GM21825 (cell line): ENCODE measurements at regions not wholly inside any gene's neighbourhood (a gene's known extent, or its start where the extent isn't known, plus 50 kb on each side); places are given as distances from the start of the nearest gene placed in this dataset.

Experiments
- ATAC-seq: cut with Tn5 transposase; IDR thresholded peaks from one replicate; pipeline ENCODE4 v1.9.1; 2021; ENCODE audit warnings: mild to moderate bottlenecking, moderate library complexity; ENCODE audit not compliant: unreplicated experiment

DNA sequence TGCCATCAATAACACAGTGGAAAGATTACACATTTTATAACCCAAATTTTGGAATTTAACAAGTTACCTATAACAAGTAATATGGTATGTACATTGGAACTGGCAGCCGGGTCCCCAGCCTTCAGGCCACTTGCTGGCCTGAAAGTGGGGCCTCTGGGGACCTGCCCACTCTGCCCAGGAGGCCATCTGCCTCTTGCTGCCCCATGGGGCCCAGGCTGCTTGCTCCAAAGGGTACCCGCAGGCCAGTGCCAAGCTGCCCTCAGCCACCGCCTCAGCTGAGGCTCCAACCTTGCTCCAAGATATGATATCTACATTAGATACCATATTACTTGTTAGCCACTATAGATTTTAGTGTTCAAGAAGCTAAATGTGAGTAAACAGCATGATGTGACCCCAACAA lies 120.8 kb upstream of the TMEFF2 start:
- ATAC-seq, result no peak

DNA sequence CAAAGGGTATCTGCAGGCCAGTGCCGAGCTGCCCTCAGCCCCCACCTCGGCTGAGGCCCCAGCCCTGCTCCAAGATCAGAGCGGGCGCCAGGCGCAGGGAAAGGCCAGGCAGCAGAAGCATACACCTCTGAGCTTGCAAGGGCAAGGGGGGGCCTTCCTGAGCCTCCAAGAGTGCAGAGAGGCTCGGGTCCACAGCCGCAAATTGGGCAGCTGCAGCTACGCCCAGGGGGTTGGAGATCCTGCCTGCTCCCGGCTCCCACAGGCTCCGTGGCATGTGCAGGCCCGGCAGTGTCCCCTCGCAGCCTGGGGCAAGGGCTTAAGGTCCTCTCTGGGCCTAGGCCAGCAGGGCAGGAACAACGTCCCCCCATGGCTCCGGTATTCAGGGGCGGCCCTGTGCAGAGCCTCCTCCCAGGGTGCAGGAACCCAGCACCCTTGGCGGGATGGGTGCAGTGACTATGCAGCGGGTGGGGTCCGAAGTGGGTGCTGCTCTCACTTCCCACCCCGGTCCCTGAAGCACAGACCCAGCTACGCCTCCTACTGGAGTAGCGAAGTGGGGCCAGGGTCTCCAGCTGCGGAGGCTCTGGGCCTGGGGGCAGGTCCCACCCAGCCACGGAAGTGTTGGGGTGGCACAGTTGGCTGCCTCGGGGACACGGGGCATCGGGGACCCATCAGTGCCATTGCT lies 120.2 kb upstream of the TMEFF2 start:
- ATAC-seq, result no peak

DNA sequence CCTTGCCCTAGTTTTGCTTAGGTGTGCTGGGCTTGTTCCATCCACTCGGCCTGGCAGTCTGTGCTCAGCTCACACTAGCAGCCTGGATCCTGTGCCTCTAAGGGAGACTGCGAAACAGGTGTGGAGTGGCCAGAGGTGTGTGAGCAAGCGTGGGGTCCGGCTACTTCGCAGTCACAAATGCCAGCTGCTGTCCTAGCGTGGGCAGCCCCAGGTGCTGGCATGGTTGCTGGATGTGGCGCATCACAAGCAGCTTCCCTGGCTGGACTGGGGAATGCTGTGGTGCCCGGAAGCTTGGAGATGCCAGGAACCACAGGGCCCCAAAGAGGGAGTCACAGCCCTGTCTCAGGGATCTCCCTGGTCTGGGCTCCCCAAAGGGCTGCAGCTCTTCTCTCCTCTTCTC lies 119.0 kb upstream of the TMEFF2 start:
- no peak for ATAC-seq

DNA sequence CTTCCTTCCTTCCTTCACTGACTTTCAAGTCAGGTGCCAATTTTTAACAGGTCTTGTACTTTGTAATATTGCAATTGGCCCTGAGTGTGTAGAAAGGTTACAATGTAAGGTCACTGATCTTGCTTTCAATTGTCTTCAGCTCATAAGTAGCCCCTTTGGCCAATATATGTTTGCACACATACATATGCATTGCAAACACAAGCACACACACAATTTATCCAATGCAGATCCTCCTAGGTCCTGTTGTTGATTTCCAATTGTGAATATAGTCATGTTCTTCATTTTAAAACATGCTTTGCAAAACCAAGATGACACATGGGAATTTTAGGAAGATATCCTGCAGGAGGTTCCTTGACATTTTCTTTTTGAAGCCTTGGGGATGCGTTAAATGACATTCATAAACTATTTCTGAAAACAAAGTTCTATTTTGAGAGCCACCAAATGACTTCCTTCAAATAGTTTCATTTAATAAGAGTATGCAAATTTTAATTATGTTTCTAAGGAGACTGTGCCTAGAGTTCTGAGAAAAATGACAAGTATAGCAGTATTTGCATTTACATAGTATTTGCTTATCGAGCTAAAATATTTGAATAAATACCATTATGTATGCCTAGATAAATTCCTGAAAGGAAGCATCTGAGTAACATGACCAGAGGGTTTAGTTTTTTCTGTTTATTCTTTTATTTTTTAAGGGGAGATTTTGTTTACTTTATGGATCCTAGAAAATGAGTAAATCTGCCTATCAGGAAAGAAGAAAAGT lies 117.1 kb upstream of the TMEFF2 start:
- ATAC-seq, result no peak

DNA sequence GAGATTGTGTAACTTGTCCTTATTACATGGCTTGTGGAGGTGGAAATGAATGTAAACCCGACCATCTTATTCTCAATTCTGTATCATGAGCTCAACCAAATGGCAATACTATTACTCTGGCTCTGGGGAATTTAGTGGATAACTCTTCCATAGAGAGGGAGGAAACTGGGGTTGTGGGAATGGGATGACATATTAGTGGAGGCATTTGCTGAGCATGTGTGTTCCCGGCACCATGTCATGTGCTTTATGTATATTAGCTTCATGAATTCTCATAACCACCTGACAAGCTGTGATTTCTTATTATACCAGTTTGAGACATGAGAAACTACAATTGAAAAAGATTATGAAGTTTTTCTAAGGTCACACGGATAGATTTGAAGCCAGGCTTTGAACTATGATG lies 112.8 kb upstream of the TMEFF2 start:
- ATAC-seq, result no peak

DNA sequence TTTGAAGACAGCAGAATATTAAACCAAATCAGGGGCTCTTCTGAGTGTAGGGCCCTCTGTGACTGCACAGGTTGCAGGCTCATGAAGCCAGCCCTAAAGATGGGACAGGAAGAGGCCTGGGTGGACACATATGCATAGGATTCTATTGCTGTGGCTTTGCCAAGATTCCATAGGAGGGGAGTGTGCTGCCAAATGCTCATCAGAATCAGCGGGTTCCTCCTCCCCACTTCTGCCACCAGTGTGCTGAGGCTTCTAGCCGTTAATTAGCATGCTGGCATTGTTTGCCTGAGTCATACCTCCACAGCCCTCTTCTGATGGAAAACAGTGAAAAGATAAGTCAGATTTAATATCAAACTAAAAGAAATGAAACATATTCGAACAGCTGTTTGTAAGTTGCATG lies 103.9 kb upstream of the TMEFF2 start:
- ATAC-seq, result no peak

DNA sequence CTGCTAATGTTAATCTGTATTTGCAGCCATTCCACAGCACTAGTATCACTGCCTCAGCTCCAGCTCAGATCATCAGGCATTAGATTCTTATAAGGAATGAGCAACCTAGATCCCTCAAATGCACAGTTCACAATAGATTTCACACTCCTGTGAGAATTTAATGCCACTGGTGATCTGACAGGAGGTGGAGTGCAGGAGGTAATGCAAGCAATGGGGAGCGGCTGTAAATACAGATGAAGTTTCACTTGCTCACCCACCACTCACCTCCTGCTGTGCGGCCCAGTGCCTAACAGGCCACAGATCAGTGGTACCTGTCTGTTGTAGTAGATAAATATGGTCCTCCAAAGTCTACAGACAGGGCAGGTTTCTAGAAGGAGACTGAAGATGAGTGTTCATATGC lies 97.7 kb upstream of the TMEFF2 start:
- ATAC-seq, result no peak

DNA sequence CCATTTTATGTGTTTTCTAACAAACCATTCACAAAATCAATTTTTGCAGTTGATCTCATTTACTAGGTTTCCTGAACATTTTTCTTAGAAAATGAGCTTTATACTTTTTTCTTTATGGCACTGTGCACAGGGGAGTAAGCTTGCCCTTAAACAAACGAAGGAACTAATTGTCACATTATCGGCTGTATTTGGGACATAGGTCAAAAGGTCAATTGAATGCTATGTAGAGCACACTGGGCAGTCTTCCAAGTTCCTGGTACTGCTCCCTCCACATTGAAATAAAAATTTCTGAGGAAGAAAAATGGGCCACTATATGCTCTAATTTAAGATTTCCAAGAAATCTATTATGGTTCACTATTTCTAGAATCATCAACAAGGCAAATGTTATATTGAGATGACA lies 93.6 kb upstream of the TMEFF2 start:
- no peak for ATAC-seq

DNA sequence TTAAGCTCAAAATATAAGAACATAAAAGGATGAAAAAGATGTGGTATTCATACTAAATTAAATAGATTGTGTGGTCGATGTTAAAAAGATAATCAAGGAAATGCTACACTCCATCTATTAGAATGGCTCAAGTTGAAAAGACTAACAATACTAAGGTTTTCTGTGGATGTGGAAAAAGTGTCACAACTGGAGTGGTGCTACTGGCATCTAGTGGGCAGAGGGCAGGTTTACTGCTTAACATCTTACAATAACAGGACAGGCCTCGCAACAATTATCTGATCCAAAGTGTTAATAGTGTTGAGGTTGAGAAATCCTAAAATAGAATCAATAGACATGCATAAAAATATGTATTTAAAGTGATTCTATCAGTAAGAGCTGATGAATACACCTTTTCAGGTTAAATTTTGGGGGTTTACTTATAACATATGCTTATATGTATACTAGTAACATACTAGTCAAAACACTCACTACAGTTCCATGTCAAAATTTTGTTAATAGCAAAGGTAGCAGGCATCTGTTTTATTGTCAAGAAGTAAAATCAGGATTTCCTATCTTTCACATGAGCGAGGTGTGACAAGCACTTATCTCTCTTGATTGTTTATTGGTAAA lies 91.5 kb upstream of the TMEFF2 start:
- no peak for ATAC-seq

DNA sequence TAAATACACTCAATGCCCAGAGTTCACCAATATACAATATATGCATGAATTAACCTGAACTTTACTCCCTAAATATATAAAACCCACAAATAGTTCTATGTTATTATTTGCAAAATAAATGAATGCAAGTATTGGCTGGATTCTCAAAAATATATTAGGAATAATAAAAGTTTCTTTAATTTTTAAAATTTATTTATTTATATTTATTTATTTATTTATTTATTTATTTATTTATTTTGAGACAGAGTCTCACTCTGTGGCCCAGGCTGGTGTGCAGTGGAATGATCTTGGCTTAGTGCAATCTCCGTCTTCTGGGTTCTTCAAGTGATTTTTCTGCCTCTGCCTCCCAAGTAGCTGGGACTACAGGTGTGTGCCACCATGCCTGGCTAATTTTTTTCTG lies 88.7 kb upstream of the TMEFF2 start:
- ATAC-seq, result no peak

DNA sequence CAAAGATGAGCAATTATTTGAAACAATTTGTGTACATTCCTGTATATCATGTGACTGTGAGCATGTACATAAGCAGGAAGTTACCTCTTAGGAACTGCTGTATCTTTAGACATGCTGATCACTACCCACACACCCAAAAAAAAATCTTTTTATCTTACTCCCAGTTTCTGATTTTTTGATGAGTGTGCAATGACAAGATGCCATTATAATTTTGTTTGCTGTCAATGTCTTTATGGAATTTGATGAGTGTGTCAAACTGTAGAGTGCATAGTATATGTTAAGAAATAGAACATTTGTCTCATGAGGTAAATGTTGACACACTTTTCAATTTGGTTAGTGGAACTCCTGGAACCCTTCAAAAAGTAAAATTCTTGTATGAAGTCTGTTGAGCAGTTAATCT lies 84.0 kb upstream of the TMEFF2 start:
- ATAC-seq, result no peak

DNA sequence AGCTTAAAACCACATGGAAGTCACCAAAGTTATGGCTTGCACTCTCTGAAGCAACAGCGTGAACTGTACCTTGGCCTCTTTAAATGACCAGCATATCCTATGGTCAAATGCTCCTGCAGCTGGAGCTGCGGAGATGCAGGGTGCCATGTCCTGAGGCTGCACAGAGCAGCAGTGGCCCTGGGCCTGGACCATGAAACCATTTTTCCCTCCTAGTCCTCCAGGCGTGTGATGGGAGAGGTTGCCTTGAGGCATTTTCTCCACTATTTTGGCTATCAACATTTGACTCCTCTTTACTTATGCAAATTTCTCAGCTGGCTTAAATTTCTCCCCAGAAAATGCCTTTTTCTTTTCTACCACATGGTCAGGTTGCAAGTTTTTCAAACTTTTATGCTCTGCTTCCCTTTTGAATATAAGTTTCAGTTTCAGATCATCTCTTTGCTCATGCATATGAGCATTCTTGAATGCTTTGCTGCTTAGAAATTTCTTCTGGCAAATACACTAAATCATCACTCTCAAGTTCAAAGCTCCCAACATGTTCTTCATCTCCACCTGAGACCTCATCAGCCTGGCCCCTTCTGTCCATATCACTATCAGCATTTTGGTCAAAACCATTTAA lies 82.9 kb upstream of the TMEFF2 start:
- ATAC-seq, result no peak

DNA sequence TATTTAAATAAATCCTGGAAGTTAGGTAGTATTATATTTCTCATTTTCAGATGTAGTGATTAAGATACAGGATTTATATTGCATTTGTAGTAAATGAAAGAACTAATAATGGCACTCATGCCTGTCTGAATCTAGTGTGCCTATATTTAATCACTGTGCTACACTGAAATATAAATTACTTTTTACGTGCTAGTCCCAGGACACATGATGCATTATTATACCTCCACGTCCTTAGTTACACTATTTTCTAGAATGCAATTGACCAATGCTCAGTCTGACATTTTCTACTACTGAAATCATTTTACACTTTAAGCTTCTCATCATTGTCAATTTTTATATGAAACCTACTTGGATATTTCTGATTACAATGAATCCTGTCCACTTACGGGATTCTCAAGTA lies 80.9 kb upstream of the TMEFF2 start:
- no peak for ATAC-seq

DNA sequence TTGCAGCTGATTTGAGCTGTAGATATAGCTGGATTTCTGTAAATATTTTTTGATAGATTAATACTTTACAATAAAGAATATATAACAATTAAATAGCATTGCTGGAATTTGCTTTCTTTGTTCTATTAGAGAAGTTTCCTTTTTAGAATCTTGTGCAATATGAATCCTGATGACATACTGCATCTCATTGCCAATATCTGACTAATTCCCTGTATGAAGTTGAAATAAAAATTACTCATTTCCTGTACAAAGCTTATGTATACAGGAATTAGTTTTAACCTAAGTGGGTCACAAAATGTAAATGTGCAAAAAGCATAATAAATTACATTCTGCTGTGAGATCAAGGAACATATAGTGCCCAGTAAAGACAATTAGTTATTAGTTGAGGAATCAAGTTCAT lies 72.8 kb upstream of the TMEFF2 start:
- no peak for ATAC-seq

DNA sequence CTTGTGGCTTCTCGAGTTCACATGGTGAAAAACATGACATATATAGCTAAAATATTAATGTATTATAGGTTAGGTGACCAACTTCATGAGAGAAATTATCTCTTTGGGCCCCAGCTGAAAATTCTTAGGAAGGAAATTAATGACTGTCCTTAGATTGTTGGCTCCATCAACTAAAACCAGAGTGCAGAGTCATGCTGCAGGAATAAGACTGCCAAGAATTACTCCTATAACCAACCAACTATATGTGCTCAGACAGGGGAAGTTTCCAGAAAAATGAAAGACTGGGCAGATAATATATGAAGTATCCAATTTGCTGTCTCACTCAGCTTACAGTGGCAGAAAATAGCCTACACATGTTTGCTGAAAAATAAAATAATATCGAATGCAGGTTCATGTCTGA lies 71.0 kb upstream of the TMEFF2 start:
- ATAC-seq, result no peak

DNA sequence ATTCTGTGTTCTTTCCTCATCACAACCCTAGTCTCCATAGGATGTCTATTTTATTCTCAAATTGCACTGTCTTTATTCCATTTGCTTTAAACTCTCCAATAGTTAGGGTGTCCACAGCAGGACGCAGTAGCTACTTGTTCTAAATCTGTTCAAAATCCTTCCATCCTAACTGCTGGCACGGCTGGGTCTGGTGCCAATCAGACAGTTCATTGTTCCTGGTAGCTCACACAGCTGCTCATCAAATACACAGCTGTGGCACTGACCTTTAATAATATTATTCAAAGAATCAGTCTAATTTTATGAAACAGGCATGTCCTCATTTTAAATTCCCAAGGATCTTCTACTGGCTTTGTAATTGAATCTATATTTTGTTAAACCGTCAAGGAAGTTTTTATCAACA lies 59.7 kb upstream of the TMEFF2 start:
- ATAC-seq, result no peak

DNA sequence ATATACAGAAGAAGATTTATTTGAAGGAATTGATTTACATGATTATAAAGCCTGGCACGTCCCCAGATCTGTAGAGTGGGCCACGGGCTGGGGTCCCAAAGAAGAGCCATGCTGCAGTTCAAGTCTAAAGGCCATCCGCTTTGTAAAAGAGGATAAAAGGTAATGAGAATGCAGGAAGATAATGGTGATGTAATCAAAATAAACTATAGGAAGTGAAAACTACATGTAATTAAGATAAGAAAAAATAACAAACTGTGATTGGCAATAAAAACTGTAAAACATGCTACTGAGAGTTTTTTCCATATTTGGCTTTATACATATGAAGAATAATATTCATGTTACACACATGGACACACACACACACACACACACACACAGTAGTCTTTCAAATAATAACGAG lies 59.0 kb upstream of the TMEFF2 start:
- ATAC-seq, result no peak

DNA sequence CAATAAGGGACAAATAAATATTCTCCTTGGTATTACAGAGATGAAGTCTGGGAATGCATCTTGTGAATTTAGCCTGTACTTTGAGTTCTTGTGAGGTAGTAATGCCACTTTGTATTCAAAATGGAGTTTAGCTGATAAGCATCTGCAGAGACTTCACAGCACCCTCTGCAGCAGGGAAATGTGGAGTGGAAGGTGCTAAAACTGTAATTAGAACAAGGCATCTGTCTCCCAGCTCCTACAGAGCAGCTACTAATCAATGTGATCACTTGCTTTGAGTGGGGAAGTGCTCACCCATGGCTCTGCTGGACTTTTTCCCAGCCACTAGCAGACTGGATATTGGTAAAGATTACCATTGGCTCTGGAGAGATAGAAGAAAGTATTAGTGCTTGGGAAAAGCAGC lies 56.2 kb upstream of the TMEFF2 start:
- ATAC-seq, result no peak

DNA sequence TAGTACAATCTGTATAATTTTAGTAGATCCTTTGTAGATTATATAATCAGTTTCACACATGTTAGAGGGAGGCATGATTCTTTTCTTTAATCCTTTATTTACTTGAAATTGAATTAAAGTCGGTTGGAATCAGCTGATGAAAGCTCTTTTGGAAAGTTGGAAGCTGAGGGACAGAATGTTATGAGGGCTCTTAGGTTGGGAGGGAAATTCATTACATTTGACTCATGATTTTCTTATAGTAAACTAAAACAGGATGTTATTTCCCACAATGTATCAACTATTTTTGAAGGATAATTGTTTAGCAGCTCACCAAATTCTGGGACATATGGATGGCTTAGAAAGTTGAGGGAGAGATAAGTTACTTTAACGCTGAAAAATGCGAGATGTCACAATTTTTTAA lies 52.7 kb upstream of the TMEFF2 start:
- no peak for ATAC-seq

DNA sequence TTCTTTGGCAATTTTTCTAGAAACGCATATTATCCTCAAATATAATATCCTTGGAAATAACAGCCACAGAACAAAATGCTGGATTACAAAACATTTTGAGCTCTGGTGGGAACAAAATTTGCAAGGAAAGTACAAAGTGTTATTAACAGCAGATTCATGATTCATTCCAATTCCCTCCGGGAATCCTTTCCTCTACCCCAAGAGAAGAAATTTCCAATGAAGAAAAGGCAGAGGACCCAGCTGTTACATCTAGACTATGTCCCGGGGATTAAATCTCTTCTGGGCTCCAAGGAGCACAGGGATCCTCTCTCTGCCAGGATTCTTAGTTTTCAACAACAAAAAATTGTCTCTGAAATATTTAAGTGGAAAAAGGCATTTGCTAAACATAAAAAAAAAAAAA lies 51.6 kb upstream of the TMEFF2 start:
- no peak for ATAC-seq

DNA sequence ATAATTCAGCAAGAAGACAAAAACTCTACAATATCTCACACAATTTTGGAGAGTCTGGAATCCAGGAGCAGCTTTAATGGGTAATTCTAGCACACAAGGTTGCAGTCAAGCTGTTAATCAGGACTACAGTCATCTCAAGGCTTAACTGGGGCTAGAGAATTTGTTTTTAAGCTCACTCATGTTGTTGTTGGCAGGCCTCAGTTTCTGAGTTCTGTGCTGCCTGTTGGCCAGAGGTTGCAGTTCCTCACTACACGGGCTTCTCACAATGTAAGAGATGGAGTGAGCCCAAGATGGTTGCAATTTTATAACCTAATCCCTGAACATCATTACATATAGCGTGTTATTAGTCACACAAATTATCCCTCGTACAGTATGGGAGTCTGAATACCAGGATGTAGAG lies 50.6 kb upstream of the TMEFF2 start:
- ATAC-seq, result no peak
